ENCODE measurements at regions not wholly inside any gene's neighbourhood (a gene's known extent, or its start where the extent isn't known, plus 50 kb on each side); places are given as distances from the start of the nearest gene placed in this dataset.

DNA sequence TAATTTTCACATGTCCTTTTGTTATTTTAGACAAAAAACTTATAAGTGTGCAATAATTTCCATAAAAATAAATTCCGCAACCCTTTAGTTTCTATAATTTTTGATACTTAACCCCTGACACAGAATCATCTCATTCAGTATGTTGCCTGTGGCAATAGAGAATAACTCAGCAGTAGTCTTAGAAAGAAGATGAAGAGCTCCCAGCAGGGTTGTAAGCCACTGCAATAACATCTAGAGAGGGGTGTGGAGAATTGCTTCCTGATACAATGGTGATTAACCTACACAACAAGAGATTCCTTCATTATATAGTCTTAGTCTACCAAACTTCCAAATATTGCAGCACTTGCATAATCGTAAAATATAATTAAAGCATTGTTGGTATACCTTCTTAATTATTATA lies 118.9 kb downstream of the TMX3 start:
- no peaks in the 10 kb centered on the region for H3K4me1 Mint-ChIP-seq (ENCODE audit: low read depth)
- H3K27ac Mint-ChIP-seq: no peak overlapping the region
- no peaks in the 10 kb centered on the region for H3K9me3 Mint-ChIP-seq (ENCODE audit: low read depth)
- H3K27me3 Mint-ChIP-seq: no peaks in the 10 kb centered on the region
- DNase-seq (ENCODE audit: low spot score, unreplicated experiment): no peak
- no peak overlapping the region for H3K4me3 Mint-ChIP-seq (ENCODE audit: low read depth)
- no peaks in the 10 kb centered on the region for H3K36me3 Mint-ChIP-seq (ENCODE audit: insufficient read depth)
- TF ChIP-seq, protein P1, sequence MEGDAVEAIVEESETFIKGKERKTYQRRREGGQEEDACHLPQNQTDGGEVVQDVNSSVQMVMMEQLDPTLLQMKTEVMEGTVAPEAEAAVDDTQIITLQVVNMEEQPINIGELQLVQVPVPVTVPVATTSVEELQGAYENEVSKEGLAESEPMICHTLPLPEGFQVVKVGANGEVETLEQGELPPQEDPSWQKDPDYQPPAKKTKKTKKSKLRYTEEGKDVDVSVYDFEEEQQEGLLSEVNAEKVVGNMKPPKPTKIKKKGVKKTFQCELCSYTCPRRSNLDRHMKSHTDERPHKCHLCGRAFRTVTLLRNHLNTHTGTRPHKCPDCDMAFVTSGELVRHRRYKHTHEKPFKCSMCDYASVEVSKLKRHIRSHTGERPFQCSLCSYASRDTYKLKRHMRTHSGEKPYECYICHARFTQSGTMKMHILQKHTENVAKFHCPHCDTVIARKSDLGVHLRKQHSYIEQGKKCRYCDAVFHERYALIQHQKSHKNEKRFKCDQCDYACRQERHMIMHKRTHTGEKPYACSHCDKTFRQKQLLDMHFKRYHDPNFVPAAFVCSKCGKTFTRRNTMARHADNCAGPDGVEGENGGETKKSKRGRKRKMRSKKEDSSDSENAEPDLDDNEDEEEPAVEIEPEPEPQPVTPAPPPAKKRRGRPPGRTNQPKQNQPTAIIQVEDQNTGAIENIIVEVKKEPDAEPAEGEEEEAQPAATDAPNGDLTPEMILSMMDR (IDR thresholded peaks at IDR 0.05; ENCODE audit: unreplicated experiment): no peak

DNA sequence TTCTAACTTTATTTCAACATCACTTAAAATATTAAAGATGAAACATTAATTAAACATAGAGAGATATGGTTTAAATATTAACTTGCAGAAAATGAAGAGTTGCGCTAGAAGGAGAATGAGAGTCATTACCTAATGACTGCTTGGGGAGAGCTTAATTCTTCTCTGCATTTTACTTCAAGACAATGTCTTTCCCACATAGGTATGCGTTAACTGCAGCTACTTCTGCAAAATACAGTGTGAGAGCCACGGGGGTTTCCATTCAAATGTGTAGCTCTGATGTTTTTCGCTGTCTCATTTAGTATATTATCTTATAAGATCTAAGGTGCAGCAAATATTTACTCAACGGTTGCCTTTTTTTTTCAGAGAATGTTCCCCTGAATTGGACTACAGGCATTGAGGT lies 126.7 kb downstream of the TMX3 start:
- DNase-seq (ENCODE audit: low spot score, unreplicated experiment): no peak
- Mint-ChIP-seq H3K27me3 (no peaks in the 10 kb centered on the region), H3K4me3 (ENCODE audit: low read depth) (no peak overlapping the region), H3K4me1 (ENCODE audit: low read depth) (no peaks in the 10 kb centered on the region), H3K9me3 (ENCODE audit: low read depth) (no peaks in the 10 kb centered on the region), H3K27ac (no peak overlapping the region), H3K36me3 (ENCODE audit: insufficient read depth) (no peaks in the 10 kb centered on the region)
- TF ChIP-seq, protein P1 (IDR thresholded peaks at IDR 0.05; ENCODE audit: unreplicated experiment): no peak

DNA sequence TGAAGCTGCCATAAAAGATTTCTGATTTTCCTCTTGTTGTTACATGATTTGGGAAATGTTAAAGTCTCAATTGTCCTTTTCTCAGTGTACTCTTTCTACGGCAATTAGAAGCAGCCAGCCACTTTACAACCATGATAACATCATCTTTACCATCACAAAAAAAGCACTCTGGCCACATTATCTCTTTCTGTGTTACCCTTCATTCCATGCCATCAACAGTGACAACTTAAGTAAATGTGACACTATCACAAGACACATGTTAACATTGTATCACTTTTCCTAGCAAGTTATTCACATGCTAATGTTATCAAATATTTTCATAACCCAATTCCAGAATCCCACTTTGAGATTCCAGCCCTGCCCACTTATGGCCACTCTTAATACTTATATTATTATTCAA lies 131.2 kb downstream of the TMX3 start:
- no peak for DNase-seq (ENCODE audit: low spot score, unreplicated experiment)
- TF ChIP-seq, protein P1 (IDR thresholded peaks at IDR 0.05; ENCODE audit: unreplicated experiment): no peak
- no peak overlapping the region for H3K4me3 Mint-ChIP-seq (ENCODE audit: low read depth)
- no peaks in the 10 kb centered on the region for H3K36me3 Mint-ChIP-seq (ENCODE audit: insufficient read depth)
- H3K4me1 Mint-ChIP-seq (ENCODE audit: low read depth): no peaks in the 10 kb centered on the region
- no peaks in the 10 kb centered on the region for H3K27me3 Mint-ChIP-seq
- no peak overlapping the region for H3K27ac Mint-ChIP-seq
- H3K9me3 Mint-ChIP-seq (ENCODE audit: low read depth): no peaks in the 10 kb centered on the region

DNA sequence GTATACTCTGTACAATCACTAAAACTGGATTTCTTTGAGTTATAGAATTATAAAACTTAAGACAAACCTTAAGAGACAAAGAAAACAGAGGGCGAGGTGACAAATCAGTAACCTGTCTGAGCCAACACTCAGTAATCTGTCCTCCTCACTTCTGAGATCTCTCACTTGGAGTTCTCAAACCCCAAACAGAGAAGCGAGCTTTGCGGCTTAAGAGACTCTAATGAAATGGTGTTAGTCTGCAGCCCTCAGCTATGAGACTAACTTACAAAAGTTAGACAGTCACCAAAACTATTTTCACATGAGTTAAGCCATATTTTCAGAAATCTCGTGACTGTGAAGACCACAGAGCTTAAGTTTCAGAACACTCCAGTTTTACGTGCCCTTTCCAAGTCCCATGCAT lies 140.6 kb downstream of the TMX3 start:
- H3K4me3 Mint-ChIP-seq (ENCODE audit: low read depth): no peak overlapping the region

DNA sequence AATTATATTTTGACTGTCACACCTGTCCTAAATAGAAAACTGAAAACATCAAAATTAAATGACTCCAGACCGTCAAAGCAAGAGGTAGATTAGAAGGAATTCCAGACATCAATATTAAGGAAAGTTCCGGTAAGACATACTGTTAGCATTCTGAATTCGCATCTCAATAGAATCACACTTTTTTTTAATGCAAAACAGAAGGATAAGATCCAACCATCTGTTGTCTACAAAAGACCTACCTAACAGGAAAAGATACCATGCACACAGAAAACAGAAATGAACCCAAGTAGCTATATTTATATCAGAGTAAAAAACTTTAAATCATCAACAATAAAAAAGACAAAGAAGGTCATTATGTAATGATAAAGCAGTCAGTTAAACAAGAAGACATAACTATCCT lies 145.0 kb downstream of the TMX3 start:
- TF ChIP-seq, protein P1 (IDR thresholded peaks at IDR 0.05; ENCODE audit: unreplicated experiment): no peak
- Mint-ChIP-seq H3K27me3 (no peaks in the 10 kb centered on the region), H3K4me3 (ENCODE audit: low read depth) (no peak overlapping the region), H3K9me3 (ENCODE audit: low read depth) (peaks cover 15% of the 10 kb centered on the region), H3K27ac (no peak overlapping the region), H3K4me1 (ENCODE audit: low read depth) (no peaks in the 10 kb centered on the region), H3K36me3 (ENCODE audit: insufficient read depth) (no peaks in the 10 kb centered on the region)
- no peak for DNase-seq (ENCODE audit: low spot score, unreplicated experiment)

More for the DNA sequence above, 140.6 kb downstream of the TMX3 start:
- H3K36me3 Mint-ChIP-seq (ENCODE audit: insufficient read depth): no peaks in the 10 kb centered on the region
- H3K4me1 Mint-ChIP-seq (ENCODE audit: low read depth): no peaks in the 10 kb centered on the region
- DNase-seq (ENCODE audit: low spot score, unreplicated experiment): no peak
- TF ChIP-seq, protein P1 (IDR thresholded peaks at IDR 0.05; ENCODE audit: unreplicated experiment): no peak
- no peak overlapping the region for H3K27ac Mint-ChIP-seq
- peaks cover 15% of the 10 kb centered on the region for H3K9me3 Mint-ChIP-seq (ENCODE audit: low read depth)
- H3K27me3 Mint-ChIP-seq: no peaks in the 10 kb centered on the region

Data from progenitor cell of endocrine pancreas (in vitro differentiated cells).